GM19351 (cell line): ENCODE measurements at regions not wholly inside any gene's neighbourhood (a gene's known extent, or its start where the extent isn't known, plus 50 kb on each side); places are given as distances from the start of the nearest gene placed in this dataset.

Experiments
- ATAC-seq: cut with Tn5 transposase; IDR thresholded peaks from one replicate; pipeline ENCODE4 v1.9.1; 2021; ENCODE audit warnings: mild to moderate bottlenecking, moderate library complexity; ENCODE audit not compliant: unreplicated experiment

GRCh38 chr22:48751539-48752437 lies 1075.9 kb downstream of the BRD1 start:
- no peak for ATAC-seq

DNA sequence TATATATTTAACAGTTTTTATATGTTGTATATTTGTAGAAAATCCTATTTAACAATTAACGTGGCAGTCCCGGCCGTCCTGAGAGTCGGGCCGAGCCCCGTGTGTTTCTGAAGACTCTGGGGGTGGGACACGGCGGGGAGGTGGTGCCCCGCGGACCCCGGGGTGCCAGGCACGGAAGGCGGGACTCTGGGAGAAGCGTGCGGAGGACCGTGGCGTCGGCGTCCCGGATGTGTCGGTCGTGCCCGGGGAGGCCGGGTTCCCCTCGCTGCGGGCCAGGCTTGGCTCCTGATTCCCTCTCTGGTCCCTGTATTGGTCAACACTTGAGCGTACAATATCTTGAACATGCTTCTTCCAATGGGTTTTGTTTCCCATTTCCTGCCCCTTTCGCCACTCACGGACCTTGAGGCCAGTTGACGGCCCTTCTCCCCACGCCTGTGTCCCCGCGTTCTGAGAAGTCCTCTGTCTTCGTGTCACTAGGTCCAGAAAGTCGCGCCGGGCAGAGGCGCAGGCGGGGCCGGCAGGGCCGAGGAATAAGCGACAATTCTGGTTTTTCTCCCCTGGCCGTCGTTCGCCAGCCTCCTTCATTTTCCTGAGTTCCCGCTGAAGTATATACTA lies 1076.7 kb downstream of the BRD1 start:
- ATAC-seq, result no peak

DNA sequence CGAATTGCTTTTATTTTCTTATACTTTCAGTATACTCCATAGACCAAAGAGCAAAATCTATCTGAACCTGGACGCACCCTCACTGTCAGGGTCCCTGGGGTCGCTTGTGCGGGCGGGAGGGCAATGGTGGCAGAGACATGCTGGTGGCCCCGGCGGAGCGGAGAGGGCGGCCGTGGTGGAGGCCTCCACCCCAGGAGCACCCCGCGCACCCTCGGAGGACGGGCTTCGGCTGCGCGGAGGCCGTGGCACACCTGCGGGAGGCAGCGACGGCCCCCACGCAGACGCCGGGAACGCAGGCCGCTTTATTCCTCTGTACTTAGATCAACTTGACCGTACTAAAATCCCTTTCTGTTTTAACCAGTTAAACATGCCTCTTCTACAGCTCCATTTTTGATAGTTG lies 1077.4 kb downstream of the BRD1 start:
- no peak for ATAC-seq

GRCh38 chr22:48749555-48750227 lies 1078.0 kb downstream of the BRD1 start:
- ATAC-seq, result no peak

- ATAC-seq, result no peak
Measured at GRCh38 chr22:48748860-48749554, 1078.7 kb downstream of the BRD1 start.

- no peak for ATAC-seq
Measured at GRCh38 chr22:48748113-48748859, 1079.4 kb downstream of the BRD1 start.

DNA sequence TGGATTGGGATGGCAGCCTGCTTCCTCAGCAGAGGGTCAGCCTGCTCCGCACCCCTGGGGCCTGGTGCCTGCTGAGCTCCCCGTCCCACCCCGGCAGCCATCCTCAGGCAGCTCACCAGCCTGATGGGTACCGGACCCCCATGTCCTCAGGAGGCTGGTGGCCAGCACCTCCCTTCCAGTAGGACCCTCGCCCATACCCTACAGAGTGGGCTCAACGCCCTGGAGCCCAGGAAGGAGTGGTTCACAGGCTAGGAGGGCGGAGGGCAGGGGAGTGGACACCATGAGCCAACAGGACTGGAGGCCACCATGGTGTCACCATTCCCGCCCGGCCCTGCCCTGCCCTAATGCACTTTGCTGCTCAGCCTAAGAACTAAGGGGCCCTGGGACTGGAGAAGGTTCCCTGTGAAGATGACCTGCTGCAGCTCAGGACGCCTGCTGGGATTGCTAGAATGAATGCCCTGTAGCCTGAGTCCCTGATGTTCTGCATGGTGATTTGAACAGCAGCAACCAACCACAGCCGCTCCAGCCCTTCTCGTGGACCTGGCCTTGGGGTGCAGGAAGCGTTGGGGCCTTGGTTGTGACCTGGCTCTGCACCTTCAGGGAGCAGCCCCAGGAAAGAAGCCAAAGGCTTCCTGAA lies 1080.8 kb downstream of the BRD1 start:
- no peak for ATAC-seq

GRCh38 chr22:48745842-48746788 lies 1081.6 kb downstream of the BRD1 start:
- no peak for ATAC-seq

- ATAC-seq, result no peak
Measured at GRCh38 chr22:48744967-48745841, 1082.5 kb downstream of the BRD1 start.

GRCh38 chr22:48744283-48744641 lies 1083.4 kb downstream of the BRD1 start:
- ATAC-seq, result no peak

DNA sequence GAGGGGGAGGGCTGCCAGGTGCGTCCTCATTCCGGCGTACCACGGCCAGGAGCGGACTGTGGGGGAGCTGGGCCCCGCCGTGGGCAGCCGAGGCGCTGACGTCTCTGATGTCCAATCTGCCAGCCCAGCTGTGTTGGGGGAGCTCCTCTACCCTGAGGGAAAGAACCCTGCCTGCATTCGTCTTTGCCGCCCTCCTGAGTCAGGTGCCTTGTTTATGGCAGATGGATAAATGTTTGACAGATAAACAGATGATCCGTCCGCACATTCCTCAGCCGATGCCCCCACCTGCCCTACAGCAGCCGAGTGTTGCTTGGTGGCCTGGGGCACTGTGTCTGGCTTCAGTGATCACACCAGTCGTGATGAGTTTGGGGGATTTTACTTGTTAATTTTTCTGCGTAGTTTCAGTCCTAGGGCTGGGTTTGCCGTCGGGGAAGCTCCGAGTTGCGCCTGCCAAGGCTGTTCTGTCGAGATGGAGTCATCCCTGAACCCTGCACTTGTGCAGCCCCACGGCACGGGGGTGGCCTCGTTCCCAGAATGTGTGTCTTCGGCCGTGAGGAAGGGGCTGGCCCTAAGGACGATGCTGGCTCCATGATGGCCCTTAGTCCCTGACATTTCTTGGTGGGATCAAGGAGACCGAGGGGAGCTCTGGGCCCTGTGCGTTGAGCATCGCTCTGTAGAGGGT lies 1083.9 kb downstream of the BRD1 start:
- no peak for ATAC-seq

GRCh38 chr22:48742556-48743343 lies 1084.9 kb downstream of the BRD1 start:
- ATAC-seq, result no peak

DNA sequence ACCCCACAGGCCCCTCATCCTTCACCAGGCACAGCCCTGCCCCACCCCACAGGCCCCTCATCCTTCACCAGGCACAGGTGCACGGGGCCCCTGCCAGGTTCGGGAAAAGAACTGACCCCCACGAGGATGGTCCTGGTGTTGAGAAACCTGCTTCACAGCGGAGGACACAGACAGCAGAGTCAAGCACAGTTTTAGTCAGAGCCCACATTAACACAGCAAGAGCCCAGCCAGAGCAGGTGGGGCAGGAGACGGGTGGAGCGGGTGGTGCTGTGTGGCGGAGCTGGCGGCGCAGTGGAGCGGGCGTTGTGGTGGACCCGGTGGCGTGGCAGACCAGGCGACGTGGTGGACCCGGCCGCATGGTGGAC lies 1085.5 kb downstream of the BRD1 start:
- no peak for ATAC-seq

DNA sequence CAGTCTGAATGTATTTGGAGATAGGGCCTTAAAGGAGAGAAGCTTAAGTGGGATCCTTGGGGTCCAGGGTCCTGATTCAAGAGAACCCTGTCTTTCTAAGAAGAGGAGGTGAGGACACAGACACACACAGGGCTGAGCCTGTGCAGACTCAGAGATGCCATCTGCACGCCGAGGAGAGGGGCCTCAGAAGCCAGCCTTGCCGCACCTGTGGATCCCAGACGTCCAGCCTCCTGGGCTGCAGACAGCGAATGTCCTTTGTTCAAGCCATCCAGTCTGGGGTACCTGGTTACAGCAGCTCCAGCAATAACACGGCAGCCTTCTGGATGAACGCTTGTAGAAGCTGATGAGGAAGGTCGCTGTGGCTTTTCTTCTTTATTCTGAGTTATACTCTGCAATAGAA lies 1086.1 kb downstream of the BRD1 start:
- ATAC-seq, result no peak

DNA sequence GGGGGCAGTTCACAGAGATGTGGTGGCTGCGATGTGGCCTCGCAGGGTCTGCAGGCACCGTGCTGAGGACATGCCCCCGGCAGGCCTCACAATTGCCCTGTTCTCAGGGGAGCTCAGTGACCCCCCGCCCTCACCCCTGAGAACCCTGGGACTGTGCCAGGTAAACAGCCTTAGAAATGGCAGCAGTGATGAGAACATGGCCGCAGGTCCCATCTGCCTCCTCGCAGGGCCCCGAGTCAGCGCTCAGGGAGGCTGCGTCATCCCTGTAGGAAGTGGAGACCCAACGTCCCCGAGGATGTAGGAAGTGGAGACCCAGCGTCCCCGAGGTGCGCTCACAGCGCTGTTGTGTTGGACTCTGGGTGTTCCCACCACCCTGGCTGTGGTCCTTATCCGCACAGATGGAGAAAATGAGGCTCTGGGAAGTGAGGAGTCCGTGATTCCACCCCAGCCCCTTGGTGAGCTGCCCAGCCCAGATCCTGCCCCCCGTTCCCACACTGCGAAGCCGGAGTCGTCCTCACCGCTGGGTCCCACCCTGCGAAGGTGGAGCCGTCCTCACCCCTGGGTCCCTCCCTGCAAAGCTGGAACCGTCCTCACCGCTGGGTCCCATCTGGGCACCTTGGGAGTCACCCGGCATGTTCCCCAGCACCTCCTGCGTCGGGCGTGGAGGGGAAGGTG lies 1086.8 kb downstream of the BRD1 start:
- no peak for ATAC-seq

DNA sequence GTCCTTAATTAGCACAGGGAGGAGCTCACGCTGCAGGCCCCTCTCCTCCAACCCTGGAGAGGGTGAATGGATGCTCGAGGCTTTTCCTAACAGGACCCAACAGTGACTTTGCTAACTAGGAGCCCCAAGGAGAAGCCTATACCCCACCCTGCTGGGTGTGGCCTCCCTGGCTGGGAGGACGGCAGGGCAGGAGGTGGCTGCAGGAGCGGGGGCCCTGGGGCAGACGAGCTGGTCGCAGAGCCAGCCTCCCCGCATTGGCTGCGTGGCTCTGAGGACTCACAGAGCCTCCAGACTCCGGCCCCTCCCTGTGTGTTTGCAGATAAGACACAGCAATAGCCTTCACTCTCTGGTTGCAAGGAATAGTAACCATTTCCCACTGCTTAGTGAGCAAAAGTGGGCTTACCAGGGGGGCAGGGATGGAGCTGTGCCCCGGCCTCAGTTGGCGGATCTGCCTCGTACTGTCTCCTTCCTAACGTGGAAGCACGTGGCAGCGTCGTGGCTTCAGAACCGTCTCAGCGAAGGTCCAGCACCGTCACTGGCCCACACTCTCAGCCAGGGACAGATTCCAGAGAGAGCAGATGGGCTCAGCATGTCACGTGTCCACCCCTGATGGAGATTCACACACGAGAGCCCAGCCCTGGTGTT lies 1087.5 kb downstream of the BRD1 start:
- no peak for ATAC-seq
